AG10803 (cell line): ENCODE measurements at regions not wholly inside any gene's neighbourhood (a gene's known extent, or its start where the extent isn't known, plus 50 kb on each side); places are given as distances from the start of the nearest gene placed in this dataset.

Experiments used
- DNase-seq: peaks from one replicate; pipeline ENCODE4 v3.0.0; 2010; ENCODE audit warnings: low read depth
- H3K4me3 ChIP-seq: 2 replicates; pipeline ENCODE4 v1.5.1; 2011; ENCODE audit warnings: mild to moderate bottlenecking, low read length, control low read depth
- CTCF ChIP-seq: conservative IDR thresholded peaks from 2 replicates; pipeline ENCODE4 v1.5.1; 2011; ENCODE audit warnings: mild to moderate bottlenecking, low read length, control low read depth, inconsistent platforms

GRCh38 chr13:106688940-106689339 is 121.0 kb upstream of the ARGLU1 start:
- no peak overlapping the region for H3K4me3 ChIP-seq
- no peak for TF ChIP-seq CTCF
- no peak for DNase-seq

- no peak for TF ChIP-seq CTCF
- no peak overlapping the region for H3K4me3 ChIP-seq
- no peak for DNase-seq
Observed at GRCh38 chr13:106686163-106686562, 118.2 kb upstream of the ARGLU1 start.

GRCh38 chr13:106685143-106685542 is 117.2 kb upstream of the ARGLU1 start:
- no peak for TF ChIP-seq CTCF
- H3K4me3 ChIP-seq: no peak overlapping the region

GRCh38 chr13:106683918-106684317 is 116.0 kb upstream of the ARGLU1 start:
- TF ChIP-seq CTCF: no peak
- no peak overlapping the region for H3K4me3 ChIP-seq
- DNase-seq: no peak

More at GRCh38 chr13:106685143-106685542, 117.2 kb upstream of the ARGLU1 start:
- no peak for DNase-seq

GRCh38 chr13:106683179-106683578 is 115.2 kb upstream of the ARGLU1 start:
- DNase-seq: no peak
- TF ChIP-seq CTCF: no peak
- no peak overlapping the region for H3K4me3 ChIP-seq

- no peak for DNase-seq
Observed at GRCh38 chr13:106681997-106682396, 114.1 kb upstream of the ARGLU1 start.

GRCh38 chr13:106681536-106681935 is 113.6 kb upstream of the ARGLU1 start:
- no peak overlapping the region for H3K4me3 ChIP-seq
- no peak for TF ChIP-seq CTCF
- no peak for DNase-seq

More at GRCh38 chr13:106681997-106682396, 114.1 kb upstream of the ARGLU1 start:
- TF ChIP-seq CTCF: no peak
- H3K4me3 ChIP-seq: no peak overlapping the region
